OCI-LY3 (cell line): ENCODE measurements at regions not wholly inside any gene's neighbourhood (a gene's known extent, or its start where the extent isn't known, plus 50 kb on each side); places are given as distances from the start of the nearest gene placed in this dataset.

ENCODE experiments used
- H2AFZ ChIP-seq: fragments of 200-600, 300-600 bp; shearing (Covaris generic); 2 replicates; pipeline ENCODE4 v1.6.0; 2014; ENCODE audit warnings: antibody characterized with exemption, low read depth, low read length
- H3K27ac ChIP-seq: fragments of 200-600, 300-600 bp; sonication (generic); 2 replicates; pipeline ENCODE4 v1.5.1; 2014; ENCODE audit warnings: mild to moderate bottlenecking, low read length, moderate library complexity, mixed read lengths
- H3K27me3 ChIP-seq: fragments of 200-600, 300-600 bp; sonication (generic); 2 replicates; pipeline ENCODE4 v1.6.1; 2014; ENCODE audit warnings: low read depth, low read length, mixed read lengths
- H3K36me3 ChIP-seq: fragments of 200-600, 300-600 bp; sonication (generic); replicated peaks from 2 replicates; pipeline ENCODE3; 2014; ENCODE audit warnings: low read depth, low read length, mixed read lengths
- H3K4me1 ChIP-seq: fragments of 300-600, 200-600 bp; sonication (generic); 2 replicates; pipeline ENCODE4 v1.6.1; 2014; ENCODE audit warnings: low read length, mixed read lengths
- H3K4me2 ChIP-seq: fragments of 200-600, 300-600 bp; sonication (generic); 2 replicates; pipeline ENCODE4 v1.6.1; 2014; ENCODE audit warnings: low read length, mixed read lengths
- H3K4me3 ChIP-seq: fragments of 300-600, 200-600 bp; sonication (generic); 2 replicates; pipeline ENCODE4 v1.5.1; 2014; ENCODE audit warnings: antibody characterized with exemption, mild to moderate bottlenecking, low read length, moderate library complexity
- H3K79me2 ChIP-seq: fragments of 300-600, 200-600 bp; shearing (Covaris generic); 2 replicates; pipeline ENCODE4 v1.6.1; 2014; ENCODE audit warnings: mild to moderate bottlenecking, low read length, mixed read lengths
- H3K9ac ChIP-seq: fragments of 300-600, 200-600 bp; shearing (Covaris generic); 2 replicates; pipeline ENCODE4 v1.6.0; 2014; ENCODE audit warnings: mild to moderate bottlenecking, low read length, moderate library complexity
- H3K9me3 ChIP-seq: fragments of 200-600, 300-600 bp; shearing (Covaris generic); 2 replicates; pipeline ENCODE4 v1.6.1; 2014; ENCODE audit warnings: low read length, mixed read lengths; ENCODE audit not compliant: insufficient read depth
- H4K20me1 ChIP-seq: fragments of 200-600, 300-600 bp; sonication (generic); 2 replicates; pipeline ENCODE4 v1.6.1; 2016; ENCODE audit warnings: low read length, mixed read lengths; ENCODE audit not compliant: insufficient read depth
- CTCF ChIP-seq: fragments of 200-600, 300-600 bp; sonication (generic); IDR thresholded peaks from 2 replicates; pipeline ENCODE4 v1.5.1; 2014; ENCODE audit warnings: antibody characterized with exemption, low read length, low read depth
- EZH2phosphoT487 ChIP-seq: fragments of 200-600 bp; shearing (Covaris generic); IDR thresholded peaks from 2 replicates; pipeline ENCODE4 v1.6.1; 2018; ENCODE audit warnings: antibody characterized with exemption, mixed run types, low read depth

DNA sequence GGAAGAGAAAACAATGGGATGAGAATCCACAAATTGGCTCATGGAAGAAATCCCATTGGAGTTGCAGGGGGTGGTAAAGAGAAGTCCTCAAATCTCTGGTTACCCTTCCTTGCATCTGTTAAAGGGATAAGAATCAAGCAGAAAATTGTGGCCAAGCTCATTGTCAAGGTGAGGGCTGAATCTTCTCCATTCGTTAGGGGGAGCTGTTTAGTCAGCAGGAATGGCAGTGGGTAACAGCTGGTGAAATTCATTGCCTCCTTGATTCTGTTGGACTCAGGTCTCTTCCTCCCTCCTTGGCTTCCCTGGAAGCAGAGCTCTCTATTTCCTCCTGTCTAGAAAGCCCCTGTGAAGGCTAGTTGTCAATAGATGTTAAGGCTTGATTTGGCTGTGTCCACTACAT is 343.1 kb upstream of the SEMA6D start:
- no peaks in the 10 kb centered on the region for H3K79me2 ChIP-seq
- H4K20me1 ChIP-seq = no peaks in the 10 kb centered on the region
- TF ChIP-seq CTCF (peak; percentile 30), EZH2phosphoT487 (no peak)
- no peak overlapping the region for H3K27ac ChIP-seq
- H3K4me3 ChIP-seq = no peak overlapping the region
- no peak overlapping the region for H3K9ac ChIP-seq
- no peaks in the 10 kb centered on the region for H3K9me3 ChIP-seq
- no peak overlapping the region for H3K4me2 ChIP-seq
- no peaks in the 10 kb centered on the region for H3K27me3 ChIP-seq
- H3K4me1 ChIP-seq = no peaks in the 10 kb centered on the region
- H3K36me3 ChIP-seq = no peaks in the 10 kb centered on the region
- H2AFZ ChIP-seq = no peak overlapping the region

DNA sequence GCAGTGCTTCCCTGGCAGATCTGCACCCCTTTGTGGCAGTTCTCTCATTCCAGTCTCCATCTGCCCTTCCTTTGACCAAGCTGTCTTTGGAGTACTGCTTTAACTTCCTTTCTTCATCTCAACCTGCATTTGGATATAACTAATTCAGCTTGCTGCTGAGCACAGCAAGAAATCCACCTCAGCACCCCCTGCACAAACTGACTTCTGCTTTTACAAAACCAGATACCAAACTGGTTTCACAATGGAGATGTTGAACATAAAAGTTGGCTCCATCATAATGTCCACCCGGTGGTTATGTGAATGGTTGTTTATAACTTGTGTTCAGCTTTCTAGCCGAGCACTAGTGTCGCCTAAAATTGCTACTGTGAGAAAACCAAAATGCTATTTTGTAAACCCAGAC is 341.1 kb upstream of the SEMA6D start:
- Histone ChIP-seq H2AFZ (no peak overlapping the region), H3K4me2 (no peak overlapping the region)

GRCh38 chr15:47377465-47377864 is 339.8 kb upstream of the SEMA6D start:
- no peak overlapping the region for H3K9ac ChIP-seq
- H2AFZ ChIP-seq = no peak overlapping the region
- no peaks in the 10 kb centered on the region for H4K20me1 ChIP-seq
- no peak overlapping the region for H3K27ac ChIP-seq
- H3K27me3 ChIP-seq = no peaks in the 10 kb centered on the region
- no peaks in the 10 kb centered on the region for H3K79me2 ChIP-seq
- no peak overlapping the region for H3K4me3 ChIP-seq
- no peaks in the 10 kb centered on the region for H3K36me3 ChIP-seq
- no peaks in the 10 kb centered on the region for H3K9me3 ChIP-seq
- TF ChIP-seq EZH2phosphoT487 (no peak), CTCF (no peak)
- H3K4me1 ChIP-seq = no peaks in the 10 kb centered on the region
- H3K4me2 ChIP-seq = no peak overlapping the region

More for the DNA sequence above, 341.1 kb upstream of the SEMA6D start:
- no peaks in the 10 kb centered on the region for H3K79me2 ChIP-seq
- H3K4me3 ChIP-seq = no peak overlapping the region
- H4K20me1 ChIP-seq = no peaks in the 10 kb centered on the region
- H3K27ac ChIP-seq = no peak overlapping the region
- H3K9ac ChIP-seq = no peak overlapping the region
- H3K27me3 ChIP-seq = no peaks in the 10 kb centered on the region
- H3K9me3 ChIP-seq = no peaks in the 10 kb centered on the region
- no peak for TF ChIP-seq EZH2phosphoT487
- no peak for TF ChIP-seq CTCF
- no peaks in the 10 kb centered on the region for H3K4me1 ChIP-seq
- no peaks in the 10 kb centered on the region for H3K36me3 ChIP-seq

DNA sequence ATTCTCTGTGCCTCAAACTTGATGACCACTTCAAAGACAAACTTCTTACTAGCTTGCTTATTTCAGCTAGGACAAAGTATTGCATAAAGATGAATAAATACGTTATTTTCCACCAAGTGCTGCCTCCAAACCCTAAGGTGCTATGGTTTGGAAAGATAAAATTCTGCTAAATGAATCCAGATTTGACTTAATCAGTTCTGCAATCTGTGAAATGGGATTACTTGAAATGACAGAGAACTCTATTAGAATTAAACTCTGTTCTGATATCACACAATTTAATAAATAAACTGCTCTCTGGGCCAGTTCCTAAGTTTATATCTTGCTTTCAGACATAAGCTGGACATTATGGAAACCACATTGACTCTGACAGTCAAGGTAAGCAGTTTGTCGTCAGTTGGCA is 338.8 kb upstream of the SEMA6D start:
- no peak overlapping the region for H3K4me3 ChIP-seq
- H4K20me1 ChIP-seq = no peaks in the 10 kb centered on the region
- H3K9me3 ChIP-seq = no peaks in the 10 kb centered on the region
- H3K4me1 ChIP-seq = no peaks in the 10 kb centered on the region
- H3K4me2 ChIP-seq = no peak overlapping the region
- H2AFZ ChIP-seq = no peak overlapping the region
- no peak overlapping the region for H3K9ac ChIP-seq
- H3K36me3 ChIP-seq = no peaks in the 10 kb centered on the region
- H3K79me2 ChIP-seq = no peaks in the 10 kb centered on the region
- TF ChIP-seq CTCF = no peak
- no peak for TF ChIP-seq EZH2phosphoT487
- no peaks in the 10 kb centered on the region for H3K27me3 ChIP-seq
- H3K27ac ChIP-seq = no peak overlapping the region
